DND-41 (cell line): ENCODE measurements at regions not wholly inside any gene's neighbourhood (a gene's known extent, or its start where the extent isn't known, plus 50 kb on each side); places are given as distances from the start of the nearest gene placed in this dataset.

Experiments used
- EZH2 ChIP-seq: IDR thresholded peaks from 3 replicates; pipeline ENCODE4 v1.6.1; 2012; ENCODE audit warnings: borderline replicate concordance, low read depth, mild to moderate bottlenecking, moderate library complexity, low read length, inconsistent platforms; ENCODE audit not compliant: severe bottlenecking
- TF ChIP-seq, protein P1 (sequence below): IDR thresholded peaks from 2 replicates; pipeline ENCODE4 v1.5.1; 2012; ENCODE audit warnings: borderline replicate concordance, low read length, moderate library complexity, mild to moderate bottlenecking; ENCODE audit not compliant: poor library complexity, severe bottlenecking; ENCODE audit errors: extremely low read depth

DNA sequence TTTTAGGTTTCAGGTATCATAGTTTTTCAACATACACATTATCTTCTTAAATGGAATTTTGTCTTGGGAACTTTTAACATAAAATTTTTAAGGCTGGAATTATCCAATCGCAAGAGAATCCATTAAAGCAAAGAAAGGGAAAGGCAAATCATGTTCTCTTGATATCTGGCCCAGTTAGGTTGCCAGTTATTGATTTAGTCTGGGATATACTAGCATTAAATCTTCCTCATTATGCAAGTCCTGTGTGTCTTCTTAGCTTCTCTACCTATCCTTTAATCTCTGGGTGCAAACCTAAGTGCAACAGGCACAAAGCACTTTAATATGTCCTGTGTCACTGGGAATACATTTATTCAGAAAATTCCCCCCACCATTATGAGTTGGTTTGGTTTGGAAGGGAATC is 75.4 kb upstream of the CNTLN start:
- TF ChIP-seq EZH2: no peak
- TF ChIP-seq, protein P1, sequence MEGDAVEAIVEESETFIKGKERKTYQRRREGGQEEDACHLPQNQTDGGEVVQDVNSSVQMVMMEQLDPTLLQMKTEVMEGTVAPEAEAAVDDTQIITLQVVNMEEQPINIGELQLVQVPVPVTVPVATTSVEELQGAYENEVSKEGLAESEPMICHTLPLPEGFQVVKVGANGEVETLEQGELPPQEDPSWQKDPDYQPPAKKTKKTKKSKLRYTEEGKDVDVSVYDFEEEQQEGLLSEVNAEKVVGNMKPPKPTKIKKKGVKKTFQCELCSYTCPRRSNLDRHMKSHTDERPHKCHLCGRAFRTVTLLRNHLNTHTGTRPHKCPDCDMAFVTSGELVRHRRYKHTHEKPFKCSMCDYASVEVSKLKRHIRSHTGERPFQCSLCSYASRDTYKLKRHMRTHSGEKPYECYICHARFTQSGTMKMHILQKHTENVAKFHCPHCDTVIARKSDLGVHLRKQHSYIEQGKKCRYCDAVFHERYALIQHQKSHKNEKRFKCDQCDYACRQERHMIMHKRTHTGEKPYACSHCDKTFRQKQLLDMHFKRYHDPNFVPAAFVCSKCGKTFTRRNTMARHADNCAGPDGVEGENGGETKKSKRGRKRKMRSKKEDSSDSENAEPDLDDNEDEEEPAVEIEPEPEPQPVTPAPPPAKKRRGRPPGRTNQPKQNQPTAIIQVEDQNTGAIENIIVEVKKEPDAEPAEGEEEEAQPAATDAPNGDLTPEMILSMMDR: no peak
